Breast epithelium (tissue), 4 donors: ENCODE measurements at regions not wholly inside any gene's neighbourhood (a gene's known extent, or its start where the extent isn't known, plus 50 kb on each side); places are given as distances from the start of the nearest gene placed in this dataset.

Experiments
- DNase-seq, 2 donors: peaks; one replicate each; pipeline ENCODE4 v3.0.0-alpha.2; 2019; ENCODE audit warnings: low spot score in 2 of 2
- H3K27ac ChIP-seq, 2 donors: fragments of 200-600 bp; sonication (generic) in 1 of 2; one replicate each; pipeline ENCODE4 v1.5.1; 2016 to 2019; ENCODE audit warnings: mild to moderate bottlenecking in 1 of 2
- H3K27me3 ChIP-seq, 2 donors: fragments of 200-600 bp; sonication (generic) in 1 of 2; one replicate each; pipeline versions ENCODE4 v1.5.1 to v1.6.0; 2017 to 2019; ENCODE audit warnings: control low read depth in 1 of 2, mild to moderate bottlenecking in 1 of 2
- H3K36me3 ChIP-seq: fragments of 200-600 bp; one replicate; pipeline ENCODE4 v1.5.1; 2019
- H3K4me1 ChIP-seq, 2 donors: fragments of 200-600 bp; sonication (generic); one replicate each; pipeline ENCODE4 v1.5.1; 2016 to 2019; ENCODE audit warnings: control low read depth in 1 of 2
- H3K4me3 ChIP-seq, 3 donors: fragments of 200-600 bp; sonication (generic); 1 replicate in 2 of 3; 2 replicates in 1 of 3; pipeline ENCODE4 v1.5.1; 2016 to 2019; ENCODE audit warnings: mild to moderate bottlenecking in 3 of 3, moderate library complexity in 2 of 3
- H3K9me3 ChIP-seq, 2 donors: fragments of 200-600 bp; sonication (generic) in 1 of 2; one replicate each; pipeline ENCODE4 v1.5.1; 2016 to 2019; ENCODE audit warnings: control low read depth in 1 of 2
- POLR2A ChIP-seq: fragments of 450-650 bp; IDR thresholded peaks from one replicate; pipeline ENCODE4 v1.6.1; 2016; ENCODE audit warnings: antibody characterized with exemption, mild to moderate bottlenecking, moderate library complexity
- POLR2AphosphoS5 ChIP-seq, 3 donors: sonication (generic); formaldehyde crosslinking; IDR thresholded peaks; one replicate each; pipeline ENCODE4 v1.6.1; 2017; ENCODE audit warnings: antibody characterized with exemption in 3 of 3
- intact Hi-C: fragments of 100-400 bp; cut with DNase I; formaldehyde crosslinking; loops from one replicate; pipeline ENCODE4 v1.15.1; 2023; ENCODE audit warnings: low total_unique reads
- TF ChIP-seq, protein P1 (sequence below), 3 donors: fragments of 450-650 bp; IDR thresholded peaks; one replicate each; pipeline ENCODE4 v1.5.1; 2016 to 2017; ENCODE audit warnings: antibody characterized with exemption in 3 of 3, mild to moderate bottlenecking in 3 of 3, moderate library complexity in 3 of 3

DNA sequence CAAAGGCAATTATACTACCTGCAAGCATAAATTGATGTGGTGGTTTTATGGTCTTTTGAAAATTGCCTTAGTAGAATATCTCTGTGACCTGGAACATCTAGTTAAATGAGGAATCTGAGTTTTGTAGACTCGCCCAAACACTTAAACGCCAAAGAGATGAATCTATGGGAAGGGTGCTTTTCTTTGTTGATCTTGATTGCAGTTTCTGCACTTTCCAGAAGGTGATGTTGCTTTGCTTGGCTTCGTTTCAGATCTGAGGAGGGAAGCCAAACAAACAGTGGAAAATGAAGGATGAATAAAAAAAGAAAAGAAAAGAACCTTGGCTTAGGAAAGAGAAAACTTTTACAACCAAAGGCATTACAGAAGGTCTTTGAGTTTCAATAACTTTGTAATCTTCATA, 1021.2 kb downstream of the NR2F1-AS1 start:
- Histone ChIP-seq H3K9me3 (no peaks in the 10 kb centered on the region), H3K27me3 (no peaks in the 10 kb centered on the region), H3K4me3 (no peak overlapping the region), H3K36me3 (no peaks in the 10 kb centered on the region), H3K4me1 (no peaks in the 10 kb centered on the region), H3K27ac (no peak overlapping the region)
- intact Hi-C loops = no loop called here
- TF ChIP-seq, protein P1, sequence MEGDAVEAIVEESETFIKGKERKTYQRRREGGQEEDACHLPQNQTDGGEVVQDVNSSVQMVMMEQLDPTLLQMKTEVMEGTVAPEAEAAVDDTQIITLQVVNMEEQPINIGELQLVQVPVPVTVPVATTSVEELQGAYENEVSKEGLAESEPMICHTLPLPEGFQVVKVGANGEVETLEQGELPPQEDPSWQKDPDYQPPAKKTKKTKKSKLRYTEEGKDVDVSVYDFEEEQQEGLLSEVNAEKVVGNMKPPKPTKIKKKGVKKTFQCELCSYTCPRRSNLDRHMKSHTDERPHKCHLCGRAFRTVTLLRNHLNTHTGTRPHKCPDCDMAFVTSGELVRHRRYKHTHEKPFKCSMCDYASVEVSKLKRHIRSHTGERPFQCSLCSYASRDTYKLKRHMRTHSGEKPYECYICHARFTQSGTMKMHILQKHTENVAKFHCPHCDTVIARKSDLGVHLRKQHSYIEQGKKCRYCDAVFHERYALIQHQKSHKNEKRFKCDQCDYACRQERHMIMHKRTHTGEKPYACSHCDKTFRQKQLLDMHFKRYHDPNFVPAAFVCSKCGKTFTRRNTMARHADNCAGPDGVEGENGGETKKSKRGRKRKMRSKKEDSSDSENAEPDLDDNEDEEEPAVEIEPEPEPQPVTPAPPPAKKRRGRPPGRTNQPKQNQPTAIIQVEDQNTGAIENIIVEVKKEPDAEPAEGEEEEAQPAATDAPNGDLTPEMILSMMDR (IDR thresholded peaks at IDR 0.05) = no peak
- no peak for TF ChIP-seq POLR2AphosphoS5 (IDR thresholded peaks at IDR 0.05)
- TF ChIP-seq POLR2A = no peak
- no peak for DNase-seq

DNA sequence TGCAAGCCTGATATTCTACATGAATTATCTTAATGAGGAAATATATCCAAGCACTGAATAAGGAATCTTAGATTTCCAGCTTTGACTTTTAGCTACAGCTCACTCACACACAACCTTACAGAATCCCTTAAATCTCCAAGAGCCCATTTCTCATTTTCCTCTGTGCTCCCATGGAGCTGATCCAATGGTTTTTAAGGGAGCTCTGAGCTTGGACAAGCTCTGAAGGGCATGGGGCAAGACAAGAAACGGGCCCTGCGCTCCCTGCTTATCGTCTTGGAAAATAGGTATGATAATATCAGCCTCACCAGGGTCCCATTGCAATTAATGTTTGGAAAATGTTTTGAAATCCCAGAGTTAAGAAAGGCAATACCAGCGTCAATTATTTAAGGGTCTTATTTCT, 1021.7 kb downstream of the NR2F1-AS1 start:
- DNase-seq = no peak
- H3K4me1 ChIP-seq = no peaks in the 10 kb centered on the region
- intact Hi-C loops = no loop called here

DNA sequence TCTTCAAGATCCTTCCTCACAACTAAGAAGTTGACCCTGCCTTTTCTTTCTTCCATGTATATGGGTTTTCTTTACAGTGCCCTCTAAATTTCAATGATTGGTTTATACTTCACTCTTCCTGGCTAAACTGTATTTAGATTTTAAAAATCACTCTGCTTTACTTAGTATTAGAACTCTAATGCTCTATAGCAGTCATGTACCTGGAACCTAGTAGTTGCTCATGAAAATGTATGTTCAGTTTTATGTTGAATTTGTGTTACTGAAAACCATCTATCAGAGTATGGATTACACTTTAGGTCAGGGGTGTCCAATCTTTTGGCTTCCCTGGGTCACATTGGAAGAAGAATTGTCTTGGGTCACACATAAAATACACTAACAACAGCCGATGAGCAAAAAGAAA, 1024.3 kb downstream of the NR2F1-AS1 start:
- intact Hi-C loops = no loop called here
- Histone ChIP-seq H3K36me3 (no peaks in the 10 kb centered on the region), H3K9me3 (no peaks in the 10 kb centered on the region), H3K27me3 (no peaks in the 10 kb centered on the region), H3K4me1 (no peaks in the 10 kb centered on the region), H3K27ac (no peak overlapping the region), H3K4me3 (no peak overlapping the region)
- TF ChIP-seq POLR2AphosphoS5 (IDR thresholded peaks at IDR 0.05) (no peak), POLR2A (no peak)
- TF ChIP-seq, protein P1 (IDR thresholded peaks at IDR 0.05) = no peak
- DNase-seq = no peak

More for the DNA sequence above, 1021.7 kb downstream of the NR2F1-AS1 start:
- TF ChIP-seq POLR2A = no peak
- TF ChIP-seq, protein P1 (IDR thresholded peaks at IDR 0.05) = no peak
- no peak for TF ChIP-seq POLR2AphosphoS5 (IDR thresholded peaks at IDR 0.05)
- Histone ChIP-seq H3K27me3 (no peaks in the 10 kb centered on the region), H3K27ac (no peak overlapping the region), H3K4me3 (no peak overlapping the region), H3K36me3 (no peaks in the 10 kb centered on the region), H3K9me3 (no peaks in the 10 kb centered on the region)

DNA sequence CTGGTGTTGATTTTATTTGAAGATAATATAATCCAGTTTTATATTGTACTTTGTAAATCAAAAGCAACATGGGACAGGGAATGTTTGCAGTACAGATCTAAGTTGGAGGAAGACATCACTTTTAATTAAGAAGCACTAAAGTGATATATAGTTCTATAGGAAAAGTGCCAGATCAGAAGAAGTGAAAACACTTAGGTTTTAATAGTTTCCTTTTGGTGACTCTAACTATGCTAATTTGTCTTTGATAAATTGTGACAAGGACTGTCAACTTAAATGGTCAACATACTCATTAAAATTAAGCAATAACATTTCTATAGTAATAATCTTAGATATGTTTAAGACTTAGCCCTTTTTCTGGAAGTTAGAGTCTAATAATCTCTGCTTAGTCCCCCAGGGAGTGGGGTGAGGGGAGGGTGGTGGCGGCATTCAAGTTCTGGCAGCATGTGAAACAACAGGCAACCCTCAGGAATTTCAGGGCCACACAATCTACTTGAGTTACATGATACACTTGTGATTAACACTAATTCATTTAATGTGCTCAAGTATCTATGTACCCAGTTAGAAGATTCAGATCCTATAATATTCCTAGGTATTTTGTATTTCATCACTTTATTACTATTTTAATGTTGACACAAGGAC, 1026.5 kb downstream of the NR2F1-AS1 start:
- Histone ChIP-seq H3K9me3 (no peaks in the 10 kb centered on the region), H3K27ac (no peak overlapping the region), H3K4me3 (no peak overlapping the region), H3K4me1 (no peaks in the 10 kb centered on the region), H3K36me3 (no peaks in the 10 kb centered on the region), H3K27me3 (no peaks in the 10 kb centered on the region)
- intact Hi-C loops = no loop called here
- no peak for TF ChIP-seq POLR2AphosphoS5 (IDR thresholded peaks at IDR 0.05)
- TF ChIP-seq POLR2A = no peak
- TF ChIP-seq, protein P1 (IDR thresholded peaks at IDR 0.05) = no peak
- no peak for DNase-seq

DNA sequence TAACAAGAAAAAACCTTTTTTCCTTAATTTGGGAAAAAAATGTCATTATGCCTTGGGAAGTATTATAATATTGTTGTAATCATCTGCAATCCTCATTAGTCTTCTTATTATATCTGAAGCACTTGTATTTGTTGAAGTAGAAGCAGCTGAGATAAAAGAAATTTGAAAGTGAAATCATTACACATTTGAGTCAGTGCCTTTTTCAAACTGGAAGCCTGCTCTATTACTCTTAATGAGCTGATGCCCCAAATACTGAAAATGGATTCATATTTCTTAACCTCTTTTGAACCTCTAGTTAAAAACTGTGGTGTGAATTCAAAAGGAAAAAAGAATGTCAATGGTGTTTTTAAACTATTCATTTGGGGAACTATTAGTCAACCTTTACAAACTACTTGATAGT, 1027.7 kb downstream of the NR2F1-AS1 start:
- H3K9me3 ChIP-seq = no peaks in the 10 kb centered on the region
- H3K4me1 ChIP-seq = no peaks in the 10 kb centered on the region
- TF ChIP-seq POLR2AphosphoS5 (IDR thresholded peaks at IDR 0.05) = no peak
- TF ChIP-seq POLR2A = no peak
- TF ChIP-seq, protein P1 (IDR thresholded peaks at IDR 0.05) = no peak
- H3K4me3 ChIP-seq = no peak overlapping the region
- no peak overlapping the region for H3K27ac ChIP-seq
- intact Hi-C loops = no loop called here
- H3K27me3 ChIP-seq = no peaks in the 10 kb centered on the region
- no peak for DNase-seq
- H3K36me3 ChIP-seq = no peaks in the 10 kb centered on the region
